ENCODE measurements at regions not wholly inside any gene's neighbourhood (a gene's known extent, or its start where the extent isn't known, plus 50 kb on each side); places are given as distances from the start of the nearest gene placed in this dataset.

DNA sequence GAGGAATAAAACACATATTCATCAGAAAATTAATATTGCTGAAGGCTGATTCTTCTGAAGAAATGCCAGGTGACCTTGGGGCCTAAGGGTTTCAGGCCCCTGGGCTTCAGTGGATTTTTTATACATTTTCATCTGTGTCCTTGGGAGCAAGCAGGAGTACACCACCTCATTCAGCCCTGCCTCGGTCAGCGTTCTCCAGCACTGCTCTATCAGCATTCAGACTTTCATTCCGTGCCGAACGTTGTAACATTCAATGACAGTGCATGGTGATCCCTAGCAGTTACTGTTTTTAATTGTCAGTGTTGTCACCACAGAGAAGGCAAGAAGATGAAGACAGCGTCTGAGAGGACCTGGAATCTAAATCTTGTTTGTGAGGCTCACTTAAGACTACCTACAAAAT is 490.4 kb downstream of the DNAH5 start:
- H3K36me3 ChIP-seq = no peaks in the 10 kb centered on the region
- no peak for TF ChIP-seq POLR2A (IDR thresholded peaks at IDR 0.05)
- TF ChIP-seq CTCF (IDR thresholded peaks at IDR 0.05) = no peak
- no peak for TF ChIP-seq POLR2AphosphoS5 (IDR thresholded peaks at IDR 0.05)
- intact Hi-C loops (cut with DNase I; ENCODE audit: low total_unique reads) = no loop called here
- no peaks in the 10 kb centered on the region for H3K27me3 ChIP-seq
- H3K4me3 ChIP-seq = no peak overlapping the region
- DNase-seq (ENCODE audit: low spot score in 2 of 2) = no peak
- no peaks in the 10 kb centered on the region for H3K9me3 ChIP-seq
- H3K4me1 ChIP-seq = no peaks in the 10 kb centered on the region
- H3K27ac ChIP-seq = no peak overlapping the region

DNA sequence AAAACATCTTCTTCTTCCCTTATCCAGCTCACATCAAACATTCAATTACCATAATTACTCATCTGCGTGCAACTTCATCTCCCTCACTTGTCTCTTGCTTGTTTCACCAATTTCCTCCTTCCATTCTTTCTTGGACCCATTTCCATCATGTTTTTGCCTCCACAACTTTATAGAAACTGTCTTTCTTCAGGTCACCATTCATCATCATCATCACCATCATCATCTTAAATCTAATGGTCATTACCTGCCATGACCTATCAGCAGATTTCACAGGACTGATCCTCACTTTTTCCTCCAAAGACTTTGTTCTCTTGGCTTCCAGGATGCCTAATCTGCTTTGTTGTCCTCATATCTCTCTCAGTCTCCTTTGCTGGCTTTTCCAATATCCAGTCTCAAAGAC is 495.6 kb downstream of the DNAH5 start:
- Histone ChIP-seq H3K36me3 (no peaks in the 10 kb centered on the region), H3K27ac (no peak overlapping the region), H3K9me3 (no peaks in the 10 kb centered on the region), H3K27me3 (no peaks in the 10 kb centered on the region), H3K4me1 (no peaks in the 10 kb centered on the region), H3K4me3 (no peak overlapping the region)
- intact Hi-C loops (cut with DNase I; ENCODE audit: low total_unique reads) = no loop called here
- no peak for DNase-seq (ENCODE audit: low spot score in 2 of 2)
- TF ChIP-seq POLR2AphosphoS5 (IDR thresholded peaks at IDR 0.05) = no peak
- no peak for TF ChIP-seq CTCF (IDR thresholded peaks at IDR 0.05)
- TF ChIP-seq POLR2A (IDR thresholded peaks at IDR 0.05) = no peak

DNA sequence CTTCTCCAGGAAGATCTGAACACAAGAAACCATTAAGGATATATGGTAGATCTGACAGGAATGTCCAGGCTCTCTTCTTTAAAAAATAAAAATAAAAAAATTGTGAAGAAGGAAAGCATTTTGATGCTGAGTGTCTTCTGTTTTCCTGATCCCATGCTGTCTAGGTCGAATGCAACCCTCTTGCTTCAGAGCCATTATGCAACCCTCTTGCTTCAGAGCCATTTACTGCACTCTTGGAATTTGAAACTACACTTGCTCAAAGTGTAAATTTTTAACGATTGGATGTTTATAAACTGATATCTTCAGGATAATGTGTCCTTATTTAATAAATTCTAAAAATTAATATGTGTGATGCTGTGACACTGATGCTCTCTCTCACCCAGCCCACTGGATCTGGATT is 505.1 kb downstream of the DNAH5 start:
- TF ChIP-seq POLR2A (IDR thresholded peaks at IDR 0.05) (no peak), CTCF (IDR thresholded peaks at IDR 0.05) (no peak), POLR2AphosphoS5 (IDR thresholded peaks at IDR 0.05) (no peak)
- no peaks in the 10 kb centered on the region for H3K9me3 ChIP-seq
- no peaks in the 10 kb centered on the region for H3K36me3 ChIP-seq
- H3K4me3 ChIP-seq = no peak overlapping the region
- H3K4me1 ChIP-seq = no peaks in the 10 kb centered on the region
- H3K27me3 ChIP-seq = no peaks in the 10 kb centered on the region
- intact Hi-C loops (cut with DNase I; ENCODE audit: low total_unique reads) = no loop called here
- no peak overlapping the region for H3K27ac ChIP-seq
- DNase-seq (ENCODE audit: low spot score in 2 of 2) = no peak

GRCh38 chr5:13427827-13428557 is 516.5 kb downstream of the DNAH5 start:
- H3K9me3 ChIP-seq = no peaks in the 10 kb centered on the region
- no peaks in the 10 kb centered on the region for H3K36me3 ChIP-seq
- no peak overlapping the region for H3K27ac ChIP-seq
- TF ChIP-seq POLR2A (IDR thresholded peaks at IDR 0.05) = no peak
- no peak for TF ChIP-seq CTCF (IDR thresholded peaks at IDR 0.05)
- TF ChIP-seq POLR2AphosphoS5 (IDR thresholded peaks at IDR 0.05) = no peak
- intact Hi-C loops (cut with DNase I; ENCODE audit: low total_unique reads) = no loop called here
- H3K4me1 ChIP-seq = no peaks in the 10 kb centered on the region
- DNase-seq (ENCODE audit: low spot score in 2 of 2) = no peak
- no peak overlapping the region for H3K4me3 ChIP-seq
- H3K27me3 ChIP-seq = no peaks in the 10 kb centered on the region

- Histone ChIP-seq H3K27ac (no peak overlapping the region), H3K9me3 (no peaks in the 10 kb centered on the region), H3K4me1 (no peaks in the 10 kb centered on the region), H3K4me3 (no peak overlapping the region), H3K27me3 (no peaks in the 10 kb centered on the region), H3K36me3 (no peaks in the 10 kb centered on the region)
- intact Hi-C loops (cut with DNase I; ENCODE audit: low total_unique reads) = no loop called here
- TF ChIP-seq POLR2AphosphoS5 (IDR thresholded peaks at IDR 0.05) (no peak), POLR2A (IDR thresholded peaks at IDR 0.05) (no peak), CTCF (IDR thresholded peaks at IDR 0.05) (no peak)
- DNase-seq (ENCODE audit: low spot score in 2 of 2) = no peak
These were observed 532.4 kb downstream of the DNAH5 start for GRCh38 chr5:13412040-13412595.

All from breast epithelium (tissue), 4 donors.